HEK293T (cell line): ENCODE measurements at regions not wholly inside any gene's neighbourhood (a gene's known extent, or its start where the extent isn't known, plus 50 kb on each side); places are given as distances from the start of the nearest gene placed in this dataset.

Experiments
- CTCF ChIA-PET: fragments of 350-600 bp; formaldehyde crosslinking; extraction: SDS; loops from one replicate; lab custom pipeline; 2021; ENCODE audit warnings: antibody characterized with exemption, inconsistent platforms; lab: Yijun Ruan, JAX
- POLR2A ChIA-PET: fragments of 350-600 bp; formaldehyde crosslinking; extraction: SDS; loops from one replicate; lab custom pipeline; 2020; ENCODE audit warnings: antibody characterized with exemption, inconsistent platforms; lab: Yijun Ruan, JAX
- DNase-seq: peaks from one replicate; pipeline ENCODE4 v3.0.0; 2012; ENCODE audit warnings: mixed read lengths; ENCODE audit errors: extremely low spot score
- ARNT ChIP-seq: fragments of 450-650 bp; IDR thresholded peaks from 2 replicates; pipeline ENCODE4 v1.6.1; 2017; ENCODE audit warnings: mild to moderate bottlenecking
- BHLHE40 ChIP-seq: fragments of 450-650 bp; IDR thresholded peaks from 2 replicates; pipeline ENCODE4 v1.6.1; 2016; ENCODE audit warnings: mild to moderate bottlenecking, moderate library complexity, borderline replicate concordance
- CTBP1 ChIP-seq: fragments of 450-650 bp; IDR thresholded peaks from 2 replicates; pipeline ENCODE4 v1.6.1; 2016; ENCODE audit warnings: borderline replicate concordance
- ELF4 ChIP-seq: fragments of 450-650 bp; IDR thresholded peaks from 2 replicates; pipeline ENCODE4 v1.6.1; 2017; ENCODE audit warnings: antibody characterized with exemption
- FOXA1 ChIP-seq: fragments of 450-650 bp; IDR thresholded peaks from 2 replicates; pipeline ENCODE4 v1.6.1; 2016; ENCODE audit warnings: mild to moderate bottlenecking
- FOXK2 ChIP-seq: fragments of 450-650 bp; IDR thresholded peaks from 2 replicates; pipeline ENCODE4 v1.6.1; 2016; ENCODE audit warnings: mild to moderate bottlenecking
- FOXM1 ChIP-seq: fragments of 450-650 bp; IDR thresholded peaks from 2 replicates; pipeline ENCODE4 v1.6.1; 2017; ENCODE audit warnings: mild to moderate bottlenecking, borderline replicate concordance
- HDGF ChIP-seq: fragments of 450-650 bp; IDR thresholded peaks from 2 replicates; pipeline ENCODE4 v1.6.1; 2017; ENCODE audit warnings: antibody characterized with exemption, borderline replicate concordance
- L3MBTL2 ChIP-seq: fragments of 450-650 bp; conservative IDR thresholded peaks from 2 replicates; pipeline ENCODE4 v1.6.1; 2016; ENCODE audit warnings: mild to moderate bottlenecking
- LEF1 ChIP-seq: fragments of 450-650 bp; IDR thresholded peaks from 2 replicates; pipeline ENCODE4 v1.6.1; 2017; ENCODE audit warnings: mild to moderate bottlenecking, borderline replicate concordance
- NFRKB ChIP-seq: fragments of 450-650 bp; IDR thresholded peaks from 2 replicates; pipeline ENCODE4 v1.6.1; 2016; ENCODE audit warnings: mild to moderate bottlenecking, moderate library complexity
- SP1 ChIP-seq: fragments of 450-650 bp; IDR thresholded peaks from 2 replicates; pipeline ENCODE4 v1.6.1; 2017
- SUZ12 ChIP-seq: fragments of 450-650 bp; IDR thresholded peaks from 2 replicates; pipeline ENCODE4 v1.6.1; 2016; ENCODE audit warnings: mild to moderate bottlenecking
- TARDBP ChIP-seq: fragments of 450-650 bp; IDR thresholded peaks from 2 replicates; pipeline ENCODE4 v1.6.1; 2016
- ZNF384 ChIP-seq: fragments of 450-650 bp; IDR thresholded peaks from 2 replicates; pipeline ENCODE4 v1.6.1; 2016
- TF ChIP-seq, protein P1 (sequence below): fragments of 450-650 bp; IDR thresholded peaks from 2 replicates; pipeline ENCODE4 v1.6.1; 2016

GRCh38 chr2:204346906-204347305, 198.4 kb upstream of the PARD3B start:
- ChIA-PET POLR2A (no interaction called here), CTCF (no interaction called here)
- no peak for TF ChIP-seq CTBP1
- no peak for TF ChIP-seq TARDBP
- TF ChIP-seq NFRKB, result no peak
- TF ChIP-seq FOXA1, result no peak
- TF ChIP-seq FOXM1, result no peak
- TF ChIP-seq SP1, result no peak
- no peak for DNase-seq

DNA sequence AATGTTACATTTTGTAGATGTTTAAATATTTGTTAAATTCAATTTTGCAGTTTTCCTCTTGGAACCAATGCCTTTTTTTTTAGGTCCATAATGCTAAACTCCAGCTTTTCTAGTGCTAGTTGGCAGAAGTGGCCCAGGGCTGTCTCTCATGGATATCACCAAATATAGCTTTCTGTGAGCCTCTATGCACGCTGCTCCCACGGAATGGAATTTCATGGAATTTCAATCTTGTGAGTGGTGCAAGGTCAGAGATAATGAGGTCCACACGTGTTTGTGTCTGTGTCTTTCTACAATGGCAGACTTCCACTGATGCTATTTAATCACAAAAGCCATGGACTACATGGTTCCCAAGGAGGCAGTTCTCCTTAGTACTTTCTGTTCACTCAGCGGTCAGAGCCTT, 191.5 kb upstream of the PARD3B start:
- DNase-seq, result no peak
- TF ChIP-seq FOXA1 (no peak), ARNT (no peak), BHLHE40 (no peak), CTBP1 (no peak), LEF1 (no peak)
- ChIA-PET POLR2A (no interaction called here), CTCF (interaction anchor here (0.5 kb wide), 1 partner anchor 1800 kb away, joined by 3 read pairs; no protein-coding TSS in a partner anchor)

GRCh38 chr2:204354442-204354856, 190.8 kb upstream of the PARD3B start:
- CTCF ChIA-PET, result no interaction called here
- TF ChIP-seq FOXA1 (no peak), L3MBTL2 (no peak), FOXM1 (no peak), ZNF384 (no peak), FOXK2 (no peak), SP1 (no peak), BHLHE40 (no peak), CTBP1 (no peak), HDGF (no peak), TARDBP (no peak), NFRKB (no peak), SUZ12 (no peak), ARNT (no peak), LEF1 (no peak), ELF4 (no peak)
- TF ChIP-seq, protein P1, sequence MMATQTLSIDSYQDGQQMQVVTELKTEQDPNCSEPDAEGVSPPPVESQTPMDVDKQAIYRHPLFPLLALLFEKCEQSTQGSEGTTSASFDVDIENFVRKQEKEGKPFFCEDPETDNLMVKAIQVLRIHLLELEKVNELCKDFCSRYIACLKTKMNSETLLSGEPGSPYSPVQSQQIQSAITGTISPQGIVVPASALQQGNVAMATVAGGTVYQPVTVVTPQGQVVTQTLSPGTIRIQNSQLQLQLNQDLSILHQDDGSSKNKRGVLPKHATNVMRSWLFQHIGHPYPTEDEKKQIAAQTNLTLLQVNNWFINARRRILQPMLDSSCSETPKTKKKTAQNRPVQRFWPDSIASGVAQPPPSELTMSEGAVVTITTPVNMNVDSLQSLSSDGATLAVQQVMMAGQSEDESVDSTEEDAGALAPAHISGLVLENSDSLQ, result no peak
- POLR2A ChIA-PET, result no interaction called here
- DNase-seq, result no peak

DNA sequence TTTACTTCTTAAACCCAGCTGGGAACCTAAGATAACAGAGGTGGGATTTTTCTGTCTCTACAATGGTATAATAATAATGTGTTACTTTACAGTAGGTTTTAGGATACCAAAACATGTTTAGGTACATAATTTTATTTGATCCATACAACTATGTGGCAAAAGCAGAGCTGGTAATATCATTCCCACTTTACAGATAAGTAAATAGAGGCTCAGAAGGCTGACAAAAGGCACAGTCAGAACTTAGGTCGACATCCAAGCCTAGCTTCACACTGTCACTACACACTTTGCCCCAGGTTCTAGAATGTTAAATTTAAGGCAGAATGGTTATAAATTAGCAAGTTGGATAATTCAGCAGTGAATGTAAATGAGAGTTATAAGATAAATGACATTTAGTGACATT, 189.6 kb upstream of the PARD3B start:
- ChIA-PET CTCF (no interaction called here), POLR2A (no interaction called here)
- DNase-seq, result no peak
- TF ChIP-seq, protein P1, result no peak
- TF ChIP-seq NFRKB, result no peak
- TF ChIP-seq ARNT, result no peak
- TF ChIP-seq ZNF384, result no peak
- TF ChIP-seq FOXK2, result no peak
- TF ChIP-seq HDGF, result no peak
- no peak for TF ChIP-seq SP1
- TF ChIP-seq FOXA1, result no peak
- TF ChIP-seq BHLHE40, result no peak
- TF ChIP-seq L3MBTL2, result no peak
- no peak for TF ChIP-seq SUZ12

DNA sequence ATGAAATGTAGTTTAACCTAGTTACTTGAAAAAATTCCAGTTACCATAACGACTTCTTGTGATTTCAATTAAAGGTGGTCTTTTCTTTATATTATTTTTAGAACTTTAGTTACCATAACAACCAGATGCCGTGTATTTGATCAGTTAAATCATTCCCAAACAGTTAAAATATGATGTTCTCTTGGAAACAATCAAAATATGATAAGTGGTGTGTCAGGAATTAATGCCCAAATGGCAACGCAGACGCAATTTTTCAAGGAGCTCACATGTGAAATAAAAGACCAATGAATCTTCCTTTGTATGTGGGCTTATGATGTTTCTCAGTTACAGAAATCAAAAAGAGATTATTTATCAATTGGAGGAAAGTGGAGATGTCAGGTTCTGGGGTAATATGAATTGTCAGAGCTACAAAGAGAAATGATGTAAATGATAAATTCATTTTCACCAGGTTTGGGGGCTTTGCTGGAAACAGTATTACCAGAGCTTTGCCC, 189.1 kb upstream of the PARD3B start:
- CTCF ChIA-PET, result no interaction called here
- DNase-seq, result no peak
- no peak for TF ChIP-seq NFRKB
- no peak for TF ChIP-seq ELF4
- no peak for TF ChIP-seq TARDBP
- TF ChIP-seq SP1, result no peak
- no peak for TF ChIP-seq FOXA1
- POLR2A ChIA-PET, result no interaction called here

DNA sequence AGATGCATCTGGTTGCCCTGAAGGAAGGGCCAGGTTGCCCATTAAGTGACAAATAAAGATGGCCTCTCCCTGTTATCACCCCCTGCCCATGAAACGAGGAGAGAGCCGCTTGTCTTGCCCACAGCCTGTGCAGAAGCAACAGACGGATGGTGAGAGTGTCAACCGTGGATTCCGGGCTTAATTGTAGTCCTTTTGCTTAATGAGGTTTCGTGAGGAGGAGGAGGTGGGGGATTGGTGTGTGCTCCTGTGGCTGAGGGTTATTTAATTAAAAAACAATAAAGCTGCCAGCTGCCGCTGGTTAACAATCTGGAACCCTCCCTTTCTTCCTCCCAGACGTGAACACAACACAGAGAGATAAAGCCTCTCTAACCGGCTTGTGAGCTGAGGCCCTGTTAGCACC, 188.0 kb upstream of the PARD3B start:
- no peak for TF ChIP-seq CTBP1
- TF ChIP-seq FOXK2, result no peak
- TF ChIP-seq ELF4, result no peak
- no peak for TF ChIP-seq NFRKB
- no peak for TF ChIP-seq SP1
- TF ChIP-seq L3MBTL2, result no peak
- no peak for TF ChIP-seq HDGF
- no peak for DNase-seq
- ChIA-PET CTCF (no interaction called here), POLR2A (no interaction called here)

DNA sequence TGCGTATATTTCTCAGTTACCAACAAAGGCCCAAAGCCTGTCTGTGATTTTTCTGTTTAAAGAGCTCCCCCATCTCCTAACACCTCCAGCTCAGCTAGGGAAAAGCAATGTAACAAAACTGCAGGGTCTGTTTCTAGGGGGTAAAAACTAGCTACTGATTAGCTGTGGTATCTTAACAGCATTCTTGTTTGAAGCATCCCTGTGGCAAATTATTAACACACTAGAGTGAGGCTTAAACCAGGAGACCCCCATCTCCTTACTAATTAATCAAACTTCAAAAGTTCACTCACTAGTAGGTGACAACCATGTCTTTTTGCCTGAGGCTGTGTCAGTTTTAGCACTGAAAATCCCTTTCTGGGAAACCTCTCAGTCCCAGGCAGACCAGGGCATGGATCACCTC, 186.2 kb upstream of the PARD3B start:
- CTCF ChIA-PET, result no interaction called here
- DNase-seq, result no peak
- no peak for TF ChIP-seq BHLHE40
- TF ChIP-seq FOXM1, result no peak
- TF ChIP-seq CTBP1, result no peak
- no peak for TF ChIP-seq LEF1
- TF ChIP-seq ZNF384, result no peak
- TF ChIP-seq SP1, result no peak
- no peak for TF ChIP-seq ARNT
- TF ChIP-seq NFRKB, result no peak
- no peak for TF ChIP-seq HDGF
- no peak for TF ChIP-seq FOXA1
- no peak for TF ChIP-seq L3MBTL2
- TF ChIP-seq, protein P1, result no peak
- TF ChIP-seq ELF4, result no peak
- TF ChIP-seq TARDBP, result no peak
- POLR2A ChIA-PET, result no interaction called here
